IMR-90 (cell line): ENCODE measurements at regions not wholly inside any gene's neighbourhood (a gene's known extent, or its start where the extent isn't known, plus 50 kb on each side); places are given as distances from the start of the nearest gene placed in this dataset.

Experiments
- ATAC-seq: fragments of 200-7000 bp; cut with Tn5 transposase; 2 replicates; pipeline ENCODE4 v1.9.1; 2020; ENCODE audit warnings: low read depth, mild to moderate bottlenecking, moderate library complexity
- BruUV-seq: library from RNA; stranded (reverse); fragments of 400-500 nt; replicated peaks from 2 replicates; lab custom pipeline; 2021; lab: Mats Ljungman, UMichigan
- CTCF ChIA-PET: fragments of 300-600 bp; formaldehyde crosslinking; extraction: SDS; loops from one replicate; lab custom pipeline; 2021; ENCODE audit warnings: antibody characterized with exemption; lab: Yijun Ruan, JAX
- POLR2A ChIA-PET: fragments of 300-600 bp; sonication (Branson Sonifier 250); formaldehyde crosslinking; loops from one replicate; lab custom pipeline; 2022; ENCODE audit warnings: antibody characterized with exemption; ENCODE audit not compliant: unreplicated experiment; lab: Charles Lee
- DNase-seq: peaks from one replicate; pipeline ENCODE4 v3.0.0; 2013
- H2AFZ ChIP-seq: replicated peaks from 2 replicates; pipeline ENCODE3; 2013; ENCODE audit warnings: low read length, mild to moderate bottlenecking; ENCODE audit not compliant: poor library complexity
- H2AK5ac ChIP-seq: 2 replicates; pipeline ENCODE4 v1.6.1; 2013; ENCODE audit warnings: low read depth, low read length, inconsistent platforms
- H2AK9ac ChIP-seq: replicated peaks from 2 replicates; pipeline ENCODE3; 2013; ENCODE audit warnings: mild to moderate bottlenecking, low read depth, low read length, moderate library complexity; ENCODE audit not compliant: poor library complexity
- H2BK120ac ChIP-seq: 2 replicates; pipeline ENCODE4 v1.6.1; 2013; ENCODE audit warnings: low read depth, low read length, inconsistent platforms
- H2BK15ac ChIP-seq: 3 replicates; pipeline ENCODE4 v1.6.1; 2013; ENCODE audit warnings: low read depth, low read length, inconsistent platforms
- H2BK20ac ChIP-seq: 2 replicates; pipeline ENCODE4 v1.6.1; 2013; ENCODE audit warnings: low read depth, mild to moderate bottlenecking, inconsistent platforms, low read length, moderate library complexity
- H2BK5ac ChIP-seq: 2 replicates; pipeline ENCODE4 v1.6.1; 2013; ENCODE audit warnings: mild to moderate bottlenecking, low read depth, low read length, inconsistent platforms; ENCODE audit not compliant: poor library complexity, severe bottlenecking
- H3K14ac ChIP-seq: replicated peaks from 2 replicates; pipeline ENCODE4 v1.6.1; 2013; ENCODE audit warnings: low read depth, low read length, inconsistent platforms
- H3K18ac ChIP-seq: 2 replicates; pipeline ENCODE4 v1.6.1; 2013; ENCODE audit warnings: low read depth, low read length, control low read depth
- H3K23ac ChIP-seq: 2 replicates; pipeline ENCODE4 v1.6.1; 2013; ENCODE audit warnings: low read depth, low read length, inconsistent platforms
- H3K27ac ChIP-seq: 2 replicates; pipeline ENCODE4 v1.5.1; 2013; ENCODE audit warnings: mild to moderate bottlenecking, control low read depth, low read length; ENCODE audit not compliant: insufficient read depth
- H3K27me3 ChIP-seq: 2 replicates; pipeline ENCODE4 v1.6.1; 2013; ENCODE audit warnings: low read length; ENCODE audit not compliant: control insufficient read depth, insufficient read depth
- H3K36me3 ChIP-seq: 2 replicates; pipeline ENCODE4 v1.6.1; 2013; ENCODE audit warnings: low read length, mixed read lengths; ENCODE audit not compliant: control insufficient read depth, insufficient read depth
- H3K4ac ChIP-seq: 2 replicates; pipeline ENCODE4 v1.6.1; 2013; ENCODE audit warnings: low read depth, low read length, inconsistent platforms
- H3K4me1 ChIP-seq: 2 replicates; pipeline ENCODE4 v1.6.1; 2013; ENCODE audit warnings: low read length, mixed read lengths; ENCODE audit not compliant: control insufficient read depth, insufficient read depth
- H3K4me2 ChIP-seq: 2 replicates; pipeline ENCODE4 v1.6.1; 2013; ENCODE audit warnings: low read depth, mild to moderate bottlenecking, control low read depth, low read length, moderate library complexity
- H3K4me3 ChIP-seq: 2 replicates; pipeline ENCODE4 v1.5.1; 2013; ENCODE audit warnings: low read depth, mild to moderate bottlenecking, control low read depth, low read length, moderate library complexity; ENCODE audit not compliant: insufficient read depth
- H3K56ac ChIP-seq: 2 replicates; pipeline ENCODE4 v1.6.1; 2013; ENCODE audit warnings: low read length, inconsistent platforms; ENCODE audit not compliant: insufficient read depth; ENCODE audit errors: extremely low read depth
- H3K79me1 ChIP-seq, 2 experiments: 2 replicates each; pipeline ENCODE4 v1.6.1; 2013; ENCODE audit warnings: low read length in 2 of 2, inconsistent platforms in 1 of 2, low read depth in 1 of 2
- H3K9ac ChIP-seq: 2 replicates; pipeline ENCODE4 v1.6.1; 2013; ENCODE audit warnings: low read depth, low read length, control low read depth
- H3K9me1 ChIP-seq: 2 replicates; pipeline ENCODE4 v1.6.1; 2013; ENCODE audit warnings: low read length, inconsistent platforms; ENCODE audit not compliant: insufficient read depth
- H3K9me3 ChIP-seq: 2 replicates; pipeline ENCODE4 v1.6.1; 2013; ENCODE audit warnings: low read length; ENCODE audit not compliant: control insufficient read depth, insufficient read depth
- H4K20me1 ChIP-seq: 2 replicates; pipeline ENCODE4 v1.6.1; 2013; ENCODE audit warnings: low read length, inconsistent platforms; ENCODE audit not compliant: insufficient read depth
- H4K5ac ChIP-seq: 2 replicates; pipeline ENCODE4 v1.6.1; 2013; ENCODE audit warnings: mild to moderate bottlenecking, low read depth, low read length, control low read depth
- H4K8ac ChIP-seq, 2 experiments: 2 replicates each; pipeline ENCODE4 v1.6.1; 2013; ENCODE audit warnings: low read depth in 2 of 2, low read length in 2 of 2, control low read depth in 1 of 2, inconsistent platforms in 1 of 2
- H4K91ac ChIP-seq: 2 replicates; pipeline ENCODE4 v1.6.1; 2013; ENCODE audit warnings: low read depth, low read length, inconsistent platforms; ENCODE audit not compliant: insufficient read depth
- CEBPB ChIP-seq: IDR thresholded peaks from 2 replicates; pipeline ENCODE4 v1.6.1; 2012; ENCODE audit warnings: low read depth, low read length, improper control_type of control experiment
- CHD1 ChIP-seq: IDR thresholded peaks from 2 replicates; pipeline ENCODE4 v1.6.1; 2012; ENCODE audit warnings: low read depth, low read length, improper control_type of control experiment
- FOS ChIP-seq: fragments of 150-350 bp; IDR thresholded peaks from 2 replicates; pipeline ENCODE4 v1.6.1; 2016; ENCODE audit warnings: low read depth, low read length
- POLR2A ChIP-seq: IDR thresholded peaks from 2 replicates; pipeline ENCODE4 v1.6.1; 2012; ENCODE audit warnings: mild to moderate bottlenecking, low read depth, low read length
- WGBS, 2 experiments: methylation state at CpG; one replicate each; pipeline versions ENCODE4 v1.1.5 to v1.1.7; 2013; ENCODE audit warnings: missing lambda C conversion rate in 2 of 2; ENCODE audit not compliant: insufficient read length in 1 of 2; ENCODE audit errors: extremely low coverage in 2 of 2; 5-methylcytosine and 5-hydroxymethylcytosine counted together
- dilution Hi-C: fragments of 300-500 bp; cut with HindIII; formaldehyde crosslinking; loops from one replicate; pipeline ENCODE4 v1.14.3; 2018; ENCODE audit warnings: low sequenced_read_pairs; ENCODE audit not compliant: unreplicated experiment
- in situ Hi-C: fragments of 300-500 bp; cut with MboI; formaldehyde crosslinking; loops from 3 replicates; pipeline ENCODE4 v1.14.3; 2019; ENCODE audit warnings: low sequenced_read_pairs, inconsistent platforms, mixed read lengths
- intact Hi-C: fragments of 100-400 bp; cut with micrococcal nuclease; formaldehyde crosslinking; loops from 2 replicates; pipeline ENCODE4 v1.10.0; 2022

- WGBS, 2 experiments: no CpG with 5 or more reads among the region's 1 CpG
- H4K20me1 ChIP-seq: no peaks in the 10 kb centered on the region
- no peak overlapping the region for H4K8ac ChIP-seq
- H4K91ac ChIP-seq: no peak overlapping the region
- no peak overlapping the region for H4K5ac ChIP-seq
- no peaks in the 10 kb centered on the region for H3K36me3 ChIP-seq
- no peak overlapping the region for H2AK9ac ChIP-seq
- dilution Hi-C loops (no loop called here), in situ Hi-C loops (no loop called here), intact Hi-C loops (no loop called here)
- H3K9me1 ChIP-seq: no peaks in the 10 kb centered on the region
- H3K9ac ChIP-seq: no peak overlapping the region
- BruUV-seq: no TSS peak
- POLR2A ChIA-PET: no interaction called here
- H3K56ac ChIP-seq: no peak overlapping the region
- TF ChIP-seq CEBPB: no peak
- no peak for TF ChIP-seq POLR2A
- TF ChIP-seq FOS: no peak
- TF ChIP-seq CHD1: no peak
- no peaks in the 10 kb centered on the region for H3K79me1 ChIP-seq
- no peak overlapping the region for H3K23ac ChIP-seq
- H3K4me1 ChIP-seq: no peaks in the 10 kb centered on the region
- no peak overlapping the region for H2BK120ac ChIP-seq
- no peak overlapping the region for H3K4me2 ChIP-seq
- H3K14ac ChIP-seq: no peak overlapping the region
- no peak overlapping the region for H3K4ac ChIP-seq
- H2AFZ ChIP-seq: no peak overlapping the region
- CTCF ChIA-PET: no interaction called here
- H2BK20ac ChIP-seq: no peak overlapping the region
- H3K9me3 ChIP-seq: 0 out of 2 replicates have a peak, but pooled peaks cover 3% of the 10 kb centered on the region
- no peaks in the 10 kb centered on the region for H3K27me3 ChIP-seq
- H3K4me3 ChIP-seq: no peak overlapping the region
- no peak overlapping the region for H2AK5ac ChIP-seq
- no peak overlapping the region for H2BK15ac ChIP-seq
- H2BK5ac ChIP-seq: no peak overlapping the region
- DNase-seq: no peak
- ATAC-seq: no peak
- H3K27ac ChIP-seq: no peak overlapping the region
- no peak overlapping the region for H3K18ac ChIP-seq
Observed at GRCh38 chr4:58936436-58936835, 1826.3 kb upstream of the IGFBP7 start.
